ENCODE measurements at regions not wholly inside any gene's neighbourhood (a gene's known extent, or its start where the extent isn't known, plus 50 kb on each side); places are given as distances from the start of the nearest gene placed in this dataset.

DNA sequence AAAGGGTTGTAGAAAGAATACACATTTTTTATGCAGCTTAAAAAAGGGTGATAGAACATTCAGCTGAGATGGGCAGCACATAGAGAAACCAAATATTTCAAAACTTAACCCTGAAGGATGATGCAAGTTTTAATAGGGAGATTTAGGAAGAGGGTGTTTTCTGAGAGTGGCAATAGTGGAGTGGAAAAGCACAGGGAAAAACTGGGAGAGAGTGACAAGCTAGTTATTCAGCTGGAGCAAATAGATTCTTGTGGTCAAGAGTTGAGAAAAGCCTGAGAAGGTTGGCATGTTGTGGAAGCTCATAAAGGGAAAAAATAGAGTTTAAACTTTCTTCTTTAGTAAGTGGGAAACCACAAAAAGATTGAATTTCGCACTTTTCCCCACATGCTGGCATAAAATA lies 359.6 kb upstream of the PITX2 start:
- no peaks in the 10 kb centered on the region for H3K9me3 ChIP-seq (ENCODE audit: insufficient read depth, low read length)
- H3K4me1 ChIP-seq (ENCODE audit: insufficient read depth, insufficient read length) = no peaks in the 10 kb centered on the region
- no peak overlapping the region for H3K9ac ChIP-seq (ENCODE audit: insufficient read length, low read depth)
- H3K36me3 ChIP-seq (ENCODE audit: insufficient read depth, insufficient read length, low read length) = no peaks in the 10 kb centered on the region
- no peak for DNase-seq (ENCODE audit: low read depth, low spot score)
- TF ChIP-seq SUZ12 (IDR thresholded peaks at IDR 0.05; ENCODE audit: extremely low read depth, insufficient read depth, insufficient read length) = no peak
- TF ChIP-seq YY1 (IDR thresholded peaks at IDR 0.05; ENCODE audit: insufficient read depth, insufficient read length) = no peak
- no peak for TF ChIP-seq ZNF274 (IDR thresholded peaks at IDR 0.05; ENCODE audit: low read depth, low read length)
- no peak overlapping the region for H3K4me3 ChIP-seq (ENCODE audit: insufficient read length, low read depth)
- H3K27me3 ChIP-seq (ENCODE audit: insufficient read depth, insufficient read length) = no peaks in the 10 kb centered on the region

DNA sequence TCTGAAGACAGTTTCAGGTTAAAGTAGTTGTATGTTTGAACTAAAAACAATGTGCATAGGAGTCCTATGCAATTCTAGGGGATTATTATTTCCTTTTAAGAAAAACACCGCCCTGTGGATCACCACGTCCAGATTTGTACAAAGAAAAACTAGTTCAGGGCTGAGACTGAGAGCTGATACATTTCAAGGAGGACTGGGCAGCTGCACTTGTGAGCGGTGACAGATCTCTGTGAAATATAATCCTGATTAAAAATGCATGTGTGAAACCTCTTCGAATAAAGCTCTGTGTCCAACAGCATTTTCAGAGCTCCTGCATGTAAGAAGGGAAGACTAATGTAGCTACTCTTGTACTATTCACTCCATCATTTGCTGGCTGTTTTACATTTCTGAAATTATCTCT lies 365.8 kb upstream of the PITX2 start:
- no peaks in the 10 kb centered on the region for H3K4me1 ChIP-seq (ENCODE audit: insufficient read depth, insufficient read length)
- DNase-seq (ENCODE audit: low read depth, low spot score) = no peak
- TF ChIP-seq YY1 (IDR thresholded peaks at IDR 0.05; ENCODE audit: insufficient read depth, insufficient read length) = no peak
- no peak for TF ChIP-seq ZNF274 (IDR thresholded peaks at IDR 0.05; ENCODE audit: low read depth, low read length)
- no peak for TF ChIP-seq SUZ12 (IDR thresholded peaks at IDR 0.05; ENCODE audit: extremely low read depth, insufficient read depth, insufficient read length)
- no peaks in the 10 kb centered on the region for H3K36me3 ChIP-seq (ENCODE audit: insufficient read depth, insufficient read length, low read length)
- no peak overlapping the region for H3K4me3 ChIP-seq (ENCODE audit: insufficient read length, low read depth)
- H3K9ac ChIP-seq (ENCODE audit: insufficient read length, low read depth) = no peak overlapping the region
- no peaks in the 10 kb centered on the region for H3K27me3 ChIP-seq (ENCODE audit: insufficient read depth, insufficient read length)
- no peaks in the 10 kb centered on the region for H3K9me3 ChIP-seq (ENCODE audit: insufficient read depth, low read length)

DNA sequence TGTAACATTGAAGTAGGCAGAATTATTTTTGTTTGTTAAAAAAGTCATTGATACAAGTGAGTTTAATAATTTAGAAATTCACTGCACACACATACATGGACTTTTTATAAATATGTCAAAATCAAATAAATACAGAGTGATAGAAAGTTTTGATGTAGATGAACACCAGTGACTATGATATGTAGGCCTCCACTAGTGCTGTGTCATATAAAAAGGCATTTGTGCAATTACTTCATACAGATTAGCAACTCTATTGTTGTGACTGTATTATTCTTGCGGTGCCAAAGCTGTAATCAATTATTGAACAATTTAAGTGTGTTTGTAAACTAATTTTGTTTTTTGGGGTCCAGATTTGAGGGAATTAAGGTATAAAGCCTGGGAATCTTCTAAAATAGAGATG lies 366.2 kb upstream of the PITX2 start:
- no peaks in the 10 kb centered on the region for H3K36me3 ChIP-seq (ENCODE audit: insufficient read depth, insufficient read length, low read length)
- no peak for DNase-seq (ENCODE audit: low read depth, low spot score)
- TF ChIP-seq ZNF274 (IDR thresholded peaks at IDR 0.05; ENCODE audit: low read depth, low read length) (no peak), SUZ12 (IDR thresholded peaks at IDR 0.05; ENCODE audit: extremely low read depth, insufficient read depth, insufficient read length) (no peak), YY1 (IDR thresholded peaks at IDR 0.05; ENCODE audit: insufficient read depth, insufficient read length) (no peak)
- no peak overlapping the region for H3K4me3 ChIP-seq (ENCODE audit: insufficient read length, low read depth)
- no peaks in the 10 kb centered on the region for H3K4me1 ChIP-seq (ENCODE audit: insufficient read depth, insufficient read length)
- no peaks in the 10 kb centered on the region for H3K27me3 ChIP-seq (ENCODE audit: insufficient read depth, insufficient read length)
- no peak overlapping the region for H3K9ac ChIP-seq (ENCODE audit: insufficient read length, low read depth)
- no peaks in the 10 kb centered on the region for H3K9me3 ChIP-seq (ENCODE audit: insufficient read depth, low read length)

DNA sequence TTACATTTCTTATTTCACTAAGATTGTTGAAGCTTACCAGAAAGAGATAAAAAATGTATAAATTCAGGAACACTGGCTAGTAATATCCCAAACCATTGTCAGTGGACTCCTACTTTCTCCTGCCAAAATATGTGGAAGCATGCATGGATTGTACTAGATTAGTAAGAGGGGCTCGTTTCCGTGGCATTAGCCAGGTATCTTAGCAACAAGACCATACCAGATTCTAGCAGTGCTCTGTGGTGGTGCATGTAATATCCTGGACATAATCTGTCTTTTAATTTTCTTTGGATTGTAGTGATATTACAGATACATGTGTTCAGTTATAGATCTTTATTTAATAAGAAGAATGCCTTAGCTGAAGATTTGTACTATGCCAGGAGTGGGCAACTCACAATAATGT lies 371.9 kb upstream of the PITX2 start:
- Histone ChIP-seq H3K9ac (ENCODE audit: insufficient read length, low read depth) (no peak overlapping the region), H3K36me3 (ENCODE audit: insufficient read depth, insufficient read length, low read length) (no peaks in the 10 kb centered on the region), H3K27me3 (ENCODE audit: insufficient read depth, insufficient read length) (no peaks in the 10 kb centered on the region), H3K9me3 (ENCODE audit: insufficient read depth, low read length) (no peaks in the 10 kb centered on the region), H3K4me3 (ENCODE audit: insufficient read length, low read depth) (no peak overlapping the region), H3K4me1 (ENCODE audit: insufficient read depth, insufficient read length) (no peaks in the 10 kb centered on the region)
- DNase-seq (ENCODE audit: low read depth, low spot score) = no peak
- TF ChIP-seq YY1 (IDR thresholded peaks at IDR 0.05; ENCODE audit: insufficient read depth, insufficient read length) (no peak), ZNF274 (IDR thresholded peaks at IDR 0.05; ENCODE audit: low read depth, low read length) (no peak), SUZ12 (IDR thresholded peaks at IDR 0.05; ENCODE audit: extremely low read depth, insufficient read depth, insufficient read length) (no peak)

DNA sequence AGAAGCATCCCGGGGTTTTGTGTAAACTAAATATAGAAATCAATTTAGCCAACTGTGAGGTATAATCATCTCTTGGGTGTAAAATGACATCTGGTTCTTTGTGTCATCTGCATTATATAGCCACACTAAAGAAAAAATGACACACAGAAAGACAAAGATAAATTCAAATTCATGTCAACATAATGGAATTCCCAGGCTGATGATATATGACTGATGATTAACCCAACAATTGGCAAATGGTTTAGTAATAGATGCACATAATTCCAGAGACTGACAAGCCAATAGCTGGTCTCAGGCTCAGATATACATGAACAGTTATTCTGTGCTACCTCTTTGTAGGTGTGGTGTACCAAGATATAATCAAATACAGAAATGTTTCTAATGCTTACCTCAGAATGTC lies 375.4 kb upstream of the PITX2 start:
- no peak for DNase-seq (ENCODE audit: low read depth, low spot score)
- Histone ChIP-seq H3K4me1 (ENCODE audit: insufficient read depth, insufficient read length) (no peaks in the 10 kb centered on the region), H3K9ac (ENCODE audit: insufficient read length, low read depth) (no peak overlapping the region), H3K4me3 (ENCODE audit: insufficient read length, low read depth) (no peak overlapping the region), H3K36me3 (ENCODE audit: insufficient read depth, insufficient read length, low read length) (no peaks in the 10 kb centered on the region), H3K9me3 (ENCODE audit: insufficient read depth, low read length) (no peaks in the 10 kb centered on the region), H3K27me3 (ENCODE audit: insufficient read depth, insufficient read length) (no peaks in the 10 kb centered on the region)
- TF ChIP-seq ZNF274 (IDR thresholded peaks at IDR 0.05; ENCODE audit: low read depth, low read length) = no peak
- TF ChIP-seq YY1 (IDR thresholded peaks at IDR 0.05; ENCODE audit: insufficient read depth, insufficient read length) = no peak
- no peak for TF ChIP-seq SUZ12 (IDR thresholded peaks at IDR 0.05; ENCODE audit: extremely low read depth, insufficient read depth, insufficient read length)

DNA sequence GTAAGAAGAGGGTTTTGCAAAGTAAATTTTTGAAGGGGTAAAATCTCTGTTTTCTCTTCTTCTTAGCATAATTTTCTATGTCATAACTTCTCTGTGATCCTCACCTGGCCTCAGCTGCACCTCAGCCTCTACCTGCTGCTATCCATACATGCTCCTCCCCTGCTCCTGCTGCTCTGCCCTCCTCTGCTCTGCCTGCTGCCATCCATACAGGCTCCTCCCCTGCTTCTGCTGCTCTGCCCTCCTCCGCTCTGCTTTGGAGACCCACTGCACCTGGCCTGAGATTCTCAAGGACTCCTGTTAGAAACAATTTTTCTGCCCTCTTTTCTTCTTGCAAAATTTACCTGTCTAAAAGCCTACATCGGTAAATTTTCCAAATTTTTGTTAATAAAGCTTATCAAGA lies 388.6 kb upstream of the PITX2 start:
- no peak for DNase-seq (ENCODE audit: low read depth, low spot score)
- Histone ChIP-seq H3K36me3 (ENCODE audit: insufficient read depth, insufficient read length, low read length) (no peaks in the 10 kb centered on the region), H3K27me3 (ENCODE audit: insufficient read depth, insufficient read length) (no peaks in the 10 kb centered on the region), H3K9me3 (ENCODE audit: insufficient read depth, low read length) (no peaks in the 10 kb centered on the region), H3K9ac (ENCODE audit: insufficient read length, low read depth) (no peak overlapping the region), H3K4me1 (ENCODE audit: insufficient read depth, insufficient read length) (no peaks in the 10 kb centered on the region), H3K4me3 (ENCODE audit: insufficient read length, low read depth) (no peak overlapping the region)
- TF ChIP-seq SUZ12 (IDR thresholded peaks at IDR 0.05; ENCODE audit: extremely low read depth, insufficient read depth, insufficient read length) (no peak), ZNF274 (IDR thresholded peaks at IDR 0.05; ENCODE audit: low read depth, low read length) (no peak), YY1 (IDR thresholded peaks at IDR 0.05; ENCODE audit: insufficient read depth, insufficient read length) (no peak)

DNA sequence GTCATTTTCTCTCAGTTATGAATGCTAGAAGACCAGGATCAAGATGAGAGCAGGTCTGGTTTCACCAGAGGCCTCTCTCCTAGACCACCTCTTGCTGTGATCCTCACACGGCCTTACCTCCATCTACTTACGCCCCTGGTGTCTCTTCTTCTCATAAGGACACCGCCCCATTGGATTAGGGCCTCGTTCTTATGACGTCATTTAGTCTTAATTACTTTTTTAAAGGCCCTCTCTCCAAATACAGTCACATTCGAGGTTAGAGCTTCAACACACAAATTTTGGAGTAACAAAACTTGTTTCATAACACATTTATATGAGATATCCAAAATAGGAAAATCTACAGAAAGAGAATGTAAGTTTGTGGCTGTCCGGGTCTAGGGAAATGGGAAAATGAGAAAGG lies 391.0 kb upstream of the PITX2 start:
- H3K9me3 ChIP-seq (ENCODE audit: insufficient read depth, low read length) = no peaks in the 10 kb centered on the region
- no peaks in the 10 kb centered on the region for H3K27me3 ChIP-seq (ENCODE audit: insufficient read depth, insufficient read length)
- TF ChIP-seq YY1 (IDR thresholded peaks at IDR 0.05; ENCODE audit: insufficient read depth, insufficient read length) = no peak

DNA sequence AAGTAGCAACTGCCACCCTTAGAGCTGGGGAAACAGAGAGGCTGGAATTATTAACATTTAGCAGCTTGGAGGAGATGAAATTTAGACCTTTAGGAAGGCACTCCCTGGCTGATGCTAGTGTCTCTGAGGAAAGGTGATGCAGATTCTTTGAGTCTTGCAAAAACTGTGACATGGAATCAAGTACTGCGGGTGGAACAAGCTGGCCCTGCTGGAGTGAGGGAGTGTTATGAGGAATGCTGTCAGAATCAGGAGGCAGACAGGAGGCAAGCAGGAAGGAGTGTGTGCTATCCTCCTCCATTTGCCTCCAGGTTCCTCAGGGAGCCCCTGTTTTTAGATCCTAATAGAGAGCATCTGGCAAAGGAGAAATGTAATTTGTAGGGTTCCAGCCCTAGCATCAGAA lies 391.7 kb upstream of the PITX2 start:
- H3K4me1 ChIP-seq (ENCODE audit: insufficient read depth, insufficient read length) = no peaks in the 10 kb centered on the region
- no peak for DNase-seq (ENCODE audit: low read depth, low spot score)
- H3K9me3 ChIP-seq (ENCODE audit: insufficient read depth, low read length) = no peaks in the 10 kb centered on the region
- H3K36me3 ChIP-seq (ENCODE audit: insufficient read depth, insufficient read length, low read length) = no peaks in the 10 kb centered on the region
- TF ChIP-seq YY1 (IDR thresholded peaks at IDR 0.05; ENCODE audit: insufficient read depth, insufficient read length) (no peak), ZNF274 (IDR thresholded peaks at IDR 0.05; ENCODE audit: low read depth, low read length) (no peak), SUZ12 (IDR thresholded peaks at IDR 0.05; ENCODE audit: extremely low read depth, insufficient read depth, insufficient read length) (no peak)
- H3K27me3 ChIP-seq (ENCODE audit: insufficient read depth, insufficient read length) = no peaks in the 10 kb centered on the region
- H3K9ac ChIP-seq (ENCODE audit: insufficient read length, low read depth) = no peak overlapping the region
- no peak overlapping the region for H3K4me3 ChIP-seq (ENCODE audit: insufficient read length, low read depth)

More for the DNA sequence above, 391.0 kb upstream of the PITX2 start:
- Histone ChIP-seq H3K4me1 (ENCODE audit: insufficient read depth, insufficient read length) (no peaks in the 10 kb centered on the region), H3K9ac (ENCODE audit: insufficient read length, low read depth) (no peak overlapping the region), H3K4me3 (ENCODE audit: insufficient read length, low read depth) (no peak overlapping the region), H3K36me3 (ENCODE audit: insufficient read depth, insufficient read length, low read length) (no peaks in the 10 kb centered on the region)
- DNase-seq (ENCODE audit: low read depth, low spot score) = no peak

All from NT2/D1 (cell line).